WTC11 (cell line): ENCODE measurements at regions not wholly inside any gene's neighbourhood (a gene's known extent, or its start where the extent isn't known, plus 50 kb on each side); places are given as distances from the start of the nearest gene placed in this dataset.

Experiments
- ATAC-seq: fragments of 200-7000 bp; cut with Tn5 transposase; 2 replicates; pipeline ENCODE4 v1.10.0; 2021; ENCODE audit warnings: mild to moderate bottlenecking, moderate library complexity
- CTCF ChIA-PET: fragments of 300-600 bp; sonication (Branson Sonifier 250); formaldehyde crosslinking; loops from one replicate; lab custom pipeline; 2021; ENCODE audit warnings: antibody characterized with exemption; lab: Charles Lee
- POLR2A ChIA-PET: fragments of 350-600 bp; sonication (Branson Sonifier 250); formaldehyde crosslinking; loops from one replicate; lab custom pipeline; 2021; ENCODE audit warnings: antibody characterized with exemption; lab: Charles Lee
- DNase-seq: peaks from one replicate; pipeline ENCODE4 v3.0.0; 2021; ENCODE audit warnings: low spot score
- H3K27ac Mint-ChIP-seq: 2 replicates; pipeline ENCODE4 v1.8.0; 2021; ENCODE audit warnings: mixed read lengths
- H3K27me3 Mint-ChIP-seq: 2 replicates; pipeline ENCODE4 v1.8.0; 2021; ENCODE audit warnings: low read depth, mild to moderate bottlenecking, moderate library complexity, mixed read lengths
- H3K36me3 Mint-ChIP-seq: 2 replicates; pipeline ENCODE4 v1.8.0; 2021; ENCODE audit warnings: mixed read lengths
- H3K4me1 Mint-ChIP-seq: 2 replicates; pipeline ENCODE4 v1.8.0; 2022; ENCODE audit warnings: mixed read lengths
- H3K4me3 Mint-ChIP-seq: 2 replicates; pipeline ENCODE4 v1.8.0; 2021; ENCODE audit warnings: mild to moderate bottlenecking, moderate library complexity, mixed read lengths
- H3K9me3 Mint-ChIP-seq: 2 replicates; pipeline ENCODE4 v1.8.0; 2021; ENCODE audit warnings: mixed read lengths
- ATF1 ChIP-seq: sonication (generic); formaldehyde crosslinking; IDR thresholded peaks from 2 replicates; pipeline ENCODE4 v1.8.1; 2023; ENCODE audit warnings: mild to moderate bottlenecking, moderate library complexity, missing genetic modification reagents
- CDX4 ChIP-seq: fragments of 250-450 bp; sonication (Bioruptor Pico); IDR thresholded peaks from 2 replicates; pipeline ENCODE4 v1.9.0; 2021; ENCODE audit warnings: moderate library complexity, mild to moderate bottlenecking, inconsistent platforms, borderline replicate concordance
- CTCF ChIP-seq: fragments of 200-600 bp; IDR thresholded peaks from 2 replicates; pipeline ENCODE4 v1.8.0; 2022; ENCODE audit warnings: antibody characterized with exemption
- ELF4 ChIP-seq: sonication (generic); formaldehyde crosslinking; IDR thresholded peaks from 2 replicates; pipeline ENCODE4 v1.8.1; 2022; ENCODE audit warnings: low read depth, mild to moderate bottlenecking, moderate library complexity, missing genetic modification reagents
- ESRRA ChIP-seq: sonication (generic); formaldehyde crosslinking; IDR thresholded peaks from 2 replicates; pipeline ENCODE4 v1.8.1; 2022; ENCODE audit warnings: mild to moderate bottlenecking, missing genetic modification reagents, borderline replicate concordance
- FOXP4 ChIP-seq: sonication (generic); formaldehyde crosslinking; IDR thresholded peaks from 2 replicates; pipeline ENCODE4 v1.8.0; 2022; ENCODE audit warnings: mild to moderate bottlenecking, missing genetic modification reagents
- HMGA2 ChIP-seq: fragments of 250-450 bp; sonication (Bioruptor Pico); IDR thresholded peaks from 2 replicates; pipeline ENCODE4 v1.4.0; 2021; ENCODE audit warnings: mild to moderate bottlenecking, moderate library complexity
- HMGXB4 ChIP-seq: sonication (generic); formaldehyde crosslinking; IDR thresholded peaks from 2 replicates; pipeline ENCODE4 v1.8.1; 2023; ENCODE audit warnings: mild to moderate bottlenecking, moderate library complexity, missing genetic modification reagents
- MYBL2 ChIP-seq: sonication (generic); formaldehyde crosslinking; IDR thresholded peaks from 2 replicates; pipeline ENCODE4 v1.8.1; 2023; ENCODE audit warnings: mild to moderate bottlenecking, moderate library complexity, missing genetic modification reagents
- NFE2L1 ChIP-seq: sonication (generic); formaldehyde crosslinking; IDR thresholded peaks from 2 replicates; pipeline ENCODE4 v1.8.1; 2023; ENCODE audit warnings: missing genetic modification reagents
- NR1H2 ChIP-seq: sonication (generic); formaldehyde crosslinking; IDR thresholded peaks from 2 replicates; pipeline ENCODE4 v1.9.0; 2021; ENCODE audit warnings: mild to moderate bottlenecking, moderate library complexity, missing genetic modification reagents
- STAT6 ChIP-seq: sonication (generic); formaldehyde crosslinking; conservative IDR thresholded peaks from 2 replicates; pipeline ENCODE4 v1.8.1; 2023; ENCODE audit warnings: mild to moderate bottlenecking, low read depth, missing genetic modification reagents, moderate library complexity
- ZMAT4 ChIP-seq: fragments of 250-450 bp; sonication (Bioruptor Pico); IDR thresholded peaks from 2 replicates; pipeline ENCODE4 v1.9.0; 2021; ENCODE audit warnings: mild to moderate bottlenecking
- ZNF281 ChIP-seq: sonication (generic); formaldehyde crosslinking; IDR thresholded peaks from 2 replicates; pipeline ENCODE4 v1.8.0; 2023; ENCODE audit warnings: mild to moderate bottlenecking, missing genetic modification reagents
- ZNF317 ChIP-seq: sonication (generic); formaldehyde crosslinking; IDR thresholded peaks from 2 replicates; pipeline ENCODE4 v1.8.1; 2023; ENCODE audit warnings: low read depth, mild to moderate bottlenecking, moderate library complexity, missing genetic modification reagents, borderline replicate concordance

GRCh38 chr17:27977751-27978688, 64.5 kb upstream of the NLK start:
- ChIA-PET POLR2A (no interaction called here), CTCF (no interaction called here)
- Mint-ChIP-seq H3K4me1 (peaks cover 13% of the 10 kb centered on the region), H3K9me3 (no peaks in the 10 kb centered on the region), H3K27me3 (no peaks in the 10 kb centered on the region), H3K4me3 (no peak overlapping the region), H3K27ac (no peak overlapping the region), H3K36me3 (no peaks in the 10 kb centered on the region)
- ATAC-seq (no peak), DNase-seq (no peak)
- no peak for TF ChIP-seq HMGXB4 (CRISPR knock-in tag)
- no peak for TF ChIP-seq HMGA2
- no peak for TF ChIP-seq ZNF281 (CRISPR knock-in tag)
- no peak for TF ChIP-seq ZMAT4
- TF ChIP-seq ATF1, result no peak
- TF ChIP-seq FOXP4 (CRISPR knock-in tag), result no peak
- no peak for TF ChIP-seq NFE2L1 (CRISPR knock-in tag)
- no peak for TF ChIP-seq ZNF317 (CRISPR knock-in tag)

GRCh38 chr17:27978689-27979175, 63.7 kb upstream of the NLK start:
- no peak overlapping the region for H3K27ac Mint-ChIP-seq
- no peaks in the 10 kb centered on the region for H3K27me3 Mint-ChIP-seq
- no peaks in the 10 kb centered on the region for H3K9me3 Mint-ChIP-seq
- TF ChIP-seq ESRRA (no peak), CTCF (no peak)
- ATAC-seq, result no peak
- peaks cover 13% of the 10 kb centered on the region for H3K4me1 Mint-ChIP-seq
- H3K36me3 Mint-ChIP-seq, result no peaks in the 10 kb centered on the region
- CTCF ChIA-PET, result no interaction called here
- no peak for DNase-seq
- POLR2A ChIA-PET, result no interaction called here
- H3K4me3 Mint-ChIP-seq, result no peak overlapping the region

- no peaks in the 10 kb centered on the region for H3K9me3 Mint-ChIP-seq
- no peak overlapping the region for H3K4me3 Mint-ChIP-seq
- CTCF ChIA-PET, result no interaction called here
- H3K4me1 Mint-ChIP-seq, result peaks cover 14% of the 10 kb centered on the region
- ATAC-seq, result no peak
- POLR2A ChIA-PET, result no interaction called here
- no peak for DNase-seq
- no peak overlapping the region for H3K27ac Mint-ChIP-seq
- no peaks in the 10 kb centered on the region for H3K27me3 Mint-ChIP-seq
- no peaks in the 10 kb centered on the region for H3K36me3 Mint-ChIP-seq
- TF ChIP-seq MYBL2 (CRISPR knock-in tag) (no peak), STAT6 (no peak), ELF4 (no peak), CDX4 (CRISPR knock-in tag) (no peak), CTCF (no peak), NFE2L1 (CRISPR knock-in tag) (no peak), NR1H2 (CRISPR knock-in tag) (no peak), HMGA2 (no peak)
Observed at GRCh38 chr17:27980043-27980442, 62.4 kb upstream of the NLK start.
